Umbilical cord (tissue), 1 donor: ENCODE measurements at regions not wholly inside any gene's neighbourhood (a gene's known extent, or its start where the extent isn't known, plus 50 kb on each side); places are given as distances from the start of the nearest gene placed in this dataset.
A peak's percentile ranks its signal among the peaks of the same experiment; 100 is the strongest.

Source experiments
- DNase-seq: peaks from one replicate; pipeline ENCODE4 v3.0.0-alpha.2; 2015; ENCODE audit warnings: low spot score

DNA sequence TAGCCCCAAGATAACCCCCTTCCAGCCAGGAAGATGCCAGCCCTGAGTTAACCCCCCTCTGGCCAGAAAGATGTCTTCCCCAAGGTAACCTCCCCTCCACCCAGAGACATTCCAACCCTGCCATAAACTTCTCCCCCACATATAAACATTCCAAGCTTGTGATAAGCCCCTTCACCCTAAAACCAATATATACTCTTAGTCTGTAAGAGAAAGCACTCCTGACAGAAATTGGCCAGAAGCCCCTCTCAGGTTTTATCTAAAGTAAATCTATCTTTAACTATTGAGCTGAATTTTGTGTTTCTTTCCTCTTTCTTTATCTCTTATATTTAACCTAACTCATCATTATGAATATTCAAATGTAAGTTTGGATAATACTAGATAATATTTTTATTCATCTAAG is 1775.8 kb upstream of the MIR17HG start:
- DNase-seq, result no peak

DNA sequence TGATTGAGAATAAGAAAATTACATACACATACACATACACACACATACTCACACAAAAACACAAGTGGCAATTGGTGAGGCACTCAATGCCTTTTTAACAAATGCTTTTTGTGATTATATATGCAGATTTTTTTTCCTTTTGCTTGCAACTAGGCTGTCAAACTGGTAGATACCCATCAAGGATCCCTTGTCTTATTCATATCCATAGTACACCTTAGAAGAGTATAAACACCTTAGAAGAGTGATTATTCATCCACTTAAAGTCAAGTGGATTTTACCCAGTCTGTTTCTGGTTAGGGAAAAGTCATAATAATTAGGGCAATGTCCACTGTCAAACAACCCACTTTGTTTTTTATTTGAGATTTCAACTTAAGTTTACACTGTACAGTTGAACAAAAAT is 1773.4 kb upstream of the MIR17HG start:
- DNase-seq, result no peak

DNA sequence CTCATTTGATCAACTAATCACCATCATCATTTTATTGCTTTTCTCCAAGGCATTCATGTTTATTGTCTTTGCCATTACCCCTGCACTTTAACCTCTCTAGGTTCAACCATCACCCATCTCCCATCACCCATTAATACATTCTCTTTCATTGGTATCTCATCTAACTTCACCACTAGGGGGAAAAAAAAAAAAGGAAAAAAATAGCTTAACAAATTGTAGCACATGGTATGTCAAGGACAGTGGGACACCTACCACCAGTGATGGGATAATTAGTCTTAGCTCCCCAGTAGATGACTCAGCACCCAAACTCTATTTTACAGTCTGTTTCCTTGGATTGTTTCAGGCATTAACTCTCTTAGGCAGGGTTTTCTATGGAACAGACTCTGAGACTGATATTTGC is 1770.2 kb upstream of the MIR17HG start:
- no peak for DNase-seq

DNA sequence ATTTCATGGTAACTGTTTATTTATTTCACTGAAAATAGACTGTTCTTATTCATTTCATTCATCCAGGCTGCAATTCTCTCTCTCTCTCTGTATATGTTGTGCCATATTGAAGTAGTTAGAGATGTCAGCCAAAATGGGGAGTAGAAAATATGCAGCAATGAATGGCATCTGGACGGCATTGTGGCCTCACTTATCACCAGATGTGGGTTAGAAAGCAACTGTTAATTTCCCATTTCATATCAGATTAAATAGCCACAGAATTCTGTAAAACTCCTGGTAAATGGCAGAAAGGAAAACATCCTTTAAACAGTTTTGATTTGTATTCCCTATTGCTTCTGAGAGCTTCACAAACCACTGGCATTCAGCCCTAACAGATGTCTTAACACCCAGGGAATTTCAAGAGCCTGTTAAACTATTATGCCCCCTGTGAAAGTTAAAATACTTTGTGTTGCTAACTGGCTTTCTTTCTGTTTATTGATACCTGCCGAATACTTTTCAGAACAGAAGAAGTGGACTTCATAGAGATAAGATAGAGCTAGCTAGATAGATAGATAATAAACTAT is 1763.3 kb upstream of the MIR17HG start:
- no peak for DNase-seq

DNA sequence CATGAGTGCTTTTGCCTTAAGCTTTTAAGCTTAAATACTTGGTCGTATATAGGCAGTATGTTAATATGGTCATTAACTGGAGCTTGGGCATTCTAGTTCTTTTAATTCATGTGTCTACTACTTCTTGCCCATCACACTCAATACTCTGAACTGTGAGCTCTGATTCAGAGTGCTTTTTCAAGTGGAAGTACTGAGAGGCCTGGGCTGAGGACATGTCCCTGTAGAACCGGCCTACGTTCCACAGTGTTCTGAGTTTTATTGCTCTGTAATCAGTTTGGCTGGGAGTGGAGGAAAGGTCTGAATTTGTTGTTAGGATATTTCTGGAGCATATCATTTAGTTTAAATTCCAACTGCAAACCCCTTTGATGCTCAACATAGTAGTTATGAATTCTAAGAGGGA is 1744.8 kb upstream of the MIR17HG start:
- DNase-seq, result no peak

DNA sequence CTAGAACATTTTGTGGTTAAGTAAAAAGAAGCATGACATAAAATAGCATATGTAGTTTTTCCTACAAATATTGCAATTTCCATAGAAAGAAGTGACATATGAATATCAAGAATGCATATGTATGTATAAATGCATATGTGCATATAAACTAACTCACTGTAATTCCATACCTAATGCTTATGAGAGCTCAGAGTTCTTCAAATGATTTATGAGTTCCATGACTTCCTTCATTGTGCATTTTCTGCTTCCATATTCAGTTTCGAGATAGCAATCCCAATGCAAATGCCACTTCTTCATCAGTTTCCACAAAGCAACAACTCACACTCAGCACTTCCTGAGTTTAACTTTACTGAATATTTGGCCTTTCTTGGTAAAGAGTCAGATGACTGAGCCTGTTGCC is 1744.3 kb upstream of the MIR17HG start:
- no peak for DNase-seq

DNA sequence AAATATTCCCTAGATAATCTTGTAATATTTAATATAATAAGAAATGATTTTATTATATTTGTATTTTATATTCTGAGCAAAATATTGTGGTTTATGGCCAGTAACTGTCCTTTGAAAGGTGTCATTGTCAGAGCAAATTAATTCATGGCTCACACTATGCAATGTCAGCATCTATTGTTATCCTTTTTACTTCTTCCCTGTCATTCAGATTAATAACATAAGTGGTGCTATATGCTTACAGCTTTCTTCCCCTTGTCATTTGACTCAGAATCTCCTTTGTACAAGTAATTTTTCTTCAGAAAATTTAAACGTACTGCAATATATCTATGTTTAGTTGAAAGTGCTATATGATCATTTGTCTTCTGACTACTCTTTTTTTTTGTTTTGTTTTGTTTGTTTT is 1738.2 kb upstream of the MIR17HG start:
- no peak for DNase-seq

DNA sequence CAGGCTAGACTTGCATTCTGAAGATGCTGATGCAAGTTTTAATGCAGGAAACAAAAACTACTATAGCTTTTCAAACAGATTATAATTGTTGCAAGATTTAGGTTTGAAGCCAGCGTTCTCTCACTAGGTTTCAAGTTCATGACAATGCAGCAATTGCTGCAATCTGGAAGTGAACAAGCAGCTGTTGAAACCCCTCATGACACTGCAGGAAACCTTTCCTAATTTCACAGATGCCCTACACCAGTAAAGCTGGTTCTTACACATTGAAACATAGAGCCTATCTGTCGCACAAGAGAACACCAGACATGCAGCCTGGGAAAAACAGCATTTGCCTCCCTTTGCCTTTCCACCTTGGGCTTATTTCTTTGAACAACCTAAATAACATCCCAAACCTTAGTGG is 1737.2 kb upstream of the MIR17HG start:
- no peak for DNase-seq

DNA sequence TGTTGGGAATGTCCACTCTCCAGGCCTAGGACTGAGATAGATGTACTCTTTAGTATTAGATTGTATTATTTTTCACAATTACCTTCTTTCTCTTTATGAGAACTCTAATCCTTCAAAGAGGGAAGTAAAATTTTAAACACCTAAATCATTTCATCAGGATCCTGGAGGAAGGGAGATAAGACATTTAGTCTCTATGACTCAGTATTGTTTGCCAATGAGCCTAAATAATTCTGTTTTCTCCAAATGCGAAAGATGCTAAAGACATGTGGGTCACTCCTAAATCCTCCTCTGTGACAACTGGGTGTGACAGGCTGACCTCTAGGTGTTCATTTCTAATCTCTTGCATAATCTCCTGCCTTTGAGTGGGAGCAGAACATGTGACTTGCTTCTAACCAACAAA is 1736.6 kb upstream of the MIR17HG start:
- no peak for DNase-seq

DNA sequence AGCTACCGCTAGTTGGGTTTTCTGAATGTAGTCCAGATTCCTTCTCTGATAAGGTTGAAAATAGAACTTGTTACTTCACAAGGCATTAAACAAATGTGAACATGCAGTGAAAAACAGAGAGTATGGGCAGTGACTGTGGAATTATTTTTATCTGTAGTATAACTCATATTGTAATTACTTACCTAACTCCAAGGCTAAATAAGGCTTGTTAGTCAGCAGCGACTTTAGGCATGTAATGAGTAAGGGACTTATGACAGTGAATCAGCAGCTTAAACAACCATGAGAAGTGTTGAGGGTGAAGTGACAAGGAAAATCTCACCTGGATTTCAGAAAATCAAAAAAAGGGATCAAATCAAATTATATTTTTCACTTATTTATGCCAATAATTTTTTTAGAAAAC is 1719.5 kb upstream of the MIR17HG start:
- no peak for DNase-seq

DNA sequence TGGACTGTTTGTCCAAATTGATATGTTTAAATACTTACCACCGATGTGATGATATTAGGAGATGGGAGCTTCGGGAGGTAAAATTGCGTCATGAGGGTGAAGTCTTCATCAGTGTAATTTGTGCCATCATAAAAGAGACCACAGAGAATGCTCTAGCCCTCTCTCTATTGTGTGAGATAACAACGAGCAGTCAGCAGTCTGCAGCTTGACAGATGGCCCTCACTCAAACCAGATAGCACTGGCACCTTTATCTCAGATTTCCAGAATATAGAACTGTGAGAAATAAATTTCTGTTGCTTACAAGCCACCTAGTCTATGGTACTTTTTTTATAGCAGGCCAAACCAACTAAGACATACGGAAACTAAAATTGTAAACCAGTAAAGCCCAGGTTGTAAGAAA is 1718.9 kb upstream of the MIR17HG start:
- no peak for DNase-seq

DNA sequence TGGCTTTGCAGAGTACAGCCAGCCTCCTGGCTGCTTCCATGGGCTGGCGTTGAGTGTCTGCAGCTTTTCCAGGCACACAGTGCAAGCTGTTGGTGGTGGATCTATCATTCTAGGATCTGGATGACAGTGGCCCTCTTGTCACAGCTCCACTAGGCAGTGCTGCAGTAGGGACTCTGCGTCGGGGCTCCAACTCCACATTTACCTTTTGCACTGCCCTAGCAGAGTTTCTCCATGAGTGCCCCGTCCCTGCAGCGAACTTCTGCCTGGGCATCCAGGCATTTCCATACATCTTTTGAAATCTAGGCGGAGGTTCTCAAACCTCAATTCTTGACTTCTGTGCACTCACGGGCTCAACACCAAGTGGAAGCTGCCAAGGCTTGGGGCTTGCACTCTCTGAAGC is 1697.3 kb upstream of the MIR17HG start:
- DNase-seq, result no peak

DNA sequence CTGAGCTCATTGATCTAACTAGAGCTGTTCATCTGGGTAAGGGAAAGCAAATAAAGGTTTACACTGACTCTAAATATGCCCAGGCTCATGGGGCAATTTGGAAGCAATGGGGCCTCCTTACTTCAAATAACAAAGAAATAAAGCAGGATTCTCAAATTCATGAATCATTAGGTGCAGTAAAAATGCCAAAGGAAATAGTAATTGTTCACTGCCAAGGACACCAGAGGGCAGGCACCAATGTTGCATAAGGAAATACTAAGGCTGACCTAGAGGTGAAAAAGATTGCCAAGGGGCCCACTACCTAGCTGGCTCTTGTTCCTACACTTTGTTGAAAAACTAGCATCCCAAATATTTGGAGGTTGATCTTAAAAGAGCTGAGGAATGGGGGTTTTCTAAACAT is 1686.7 kb upstream of the MIR17HG start:
- no peak for DNase-seq

DNA sequence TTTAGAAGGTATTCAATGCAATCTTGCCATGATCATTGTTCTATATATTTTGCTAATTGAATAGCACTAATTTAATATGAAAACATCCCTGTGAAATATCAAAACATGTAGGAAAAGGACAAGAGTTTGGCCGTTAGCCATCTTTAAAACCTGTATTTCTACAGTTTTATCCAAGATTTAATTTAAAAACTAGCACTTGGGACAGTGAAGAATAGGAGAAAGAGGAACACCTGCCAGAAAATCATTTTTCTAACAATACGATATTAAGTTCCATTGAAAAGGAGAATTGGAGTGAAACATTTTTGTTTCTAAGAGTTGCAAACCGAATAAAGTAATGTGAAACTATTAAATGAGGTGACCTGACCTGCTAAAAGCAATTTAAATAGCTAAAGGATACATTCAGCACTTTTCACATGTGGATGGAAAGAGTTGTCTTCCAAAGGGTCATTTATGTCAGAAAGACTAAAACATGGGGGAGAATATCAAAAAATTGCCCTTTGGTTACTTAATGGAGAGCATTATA is 1673.6 kb upstream of the MIR17HG start:
- no peak for DNase-seq

DNA sequence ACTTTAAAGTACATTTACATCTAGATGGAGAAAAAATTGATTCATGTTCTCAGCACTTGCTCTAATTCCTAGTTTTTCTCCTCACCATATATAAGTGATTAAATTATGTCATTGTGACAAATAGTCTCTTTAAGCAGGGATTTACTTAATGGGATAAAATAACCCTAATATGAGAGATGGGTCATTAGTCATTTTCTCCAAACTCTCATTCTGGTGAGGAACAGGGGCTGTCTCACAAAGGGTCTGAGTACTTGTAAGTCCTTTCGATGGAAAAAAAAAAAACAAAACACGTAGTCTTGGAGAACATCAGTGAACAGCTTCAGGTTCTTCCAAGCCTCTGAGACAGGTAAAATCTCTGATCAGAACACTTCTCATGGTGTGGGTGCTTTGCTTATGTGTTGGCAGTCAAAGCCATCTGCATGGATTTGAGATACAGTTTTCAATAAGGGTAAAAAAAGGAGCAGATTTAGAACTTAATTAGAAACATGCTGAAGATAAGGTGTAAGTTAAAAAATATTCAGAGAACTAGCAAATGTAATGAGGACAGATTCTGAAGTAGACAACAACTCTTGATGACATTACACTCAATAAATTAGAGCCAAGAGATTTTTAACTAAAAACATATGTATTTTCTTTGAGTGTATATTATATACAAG is 1668.9 kb upstream of the MIR17HG start:
- no peak for DNase-seq

DNA sequence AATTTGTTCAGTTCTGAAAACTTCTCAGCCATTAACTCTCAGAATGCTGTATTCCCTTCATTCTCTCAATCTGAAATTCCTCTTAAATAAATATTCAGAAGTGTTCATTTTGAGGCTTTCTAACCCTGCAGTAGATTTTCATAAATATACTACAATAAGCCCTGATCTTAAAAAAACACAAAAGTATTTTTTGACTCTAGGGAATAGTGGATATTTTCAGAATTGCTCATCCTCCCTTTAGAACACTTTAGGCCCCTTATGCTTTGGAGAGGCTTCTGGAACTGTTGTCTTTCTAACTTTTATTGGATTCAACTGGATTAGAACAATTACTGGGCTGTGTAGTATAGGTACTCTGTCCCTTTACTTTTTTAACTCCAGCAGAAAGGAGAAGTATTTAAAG is 1662.6 kb upstream of the MIR17HG start:
- DNase-seq, result no peak

DNA sequence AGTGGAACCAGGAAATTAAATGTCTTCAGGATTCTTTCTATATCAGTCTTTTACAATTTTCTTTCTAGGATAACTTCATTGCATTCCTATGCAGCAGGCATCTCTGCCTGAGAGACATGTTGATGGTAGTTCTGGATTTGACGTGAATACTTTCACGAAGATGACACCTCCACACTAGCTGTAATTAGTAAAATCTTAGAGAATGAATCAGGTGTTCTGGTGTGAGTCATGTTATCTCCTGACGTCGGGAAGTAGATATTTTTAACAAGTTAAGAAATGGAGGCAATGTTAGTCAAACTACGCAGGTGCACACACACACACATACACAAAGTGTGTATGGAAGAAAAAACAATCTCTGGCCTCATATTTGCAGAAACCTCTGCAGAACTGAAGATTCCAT is 1661.3 kb upstream of the MIR17HG start:
- no peak for DNase-seq

DNA sequence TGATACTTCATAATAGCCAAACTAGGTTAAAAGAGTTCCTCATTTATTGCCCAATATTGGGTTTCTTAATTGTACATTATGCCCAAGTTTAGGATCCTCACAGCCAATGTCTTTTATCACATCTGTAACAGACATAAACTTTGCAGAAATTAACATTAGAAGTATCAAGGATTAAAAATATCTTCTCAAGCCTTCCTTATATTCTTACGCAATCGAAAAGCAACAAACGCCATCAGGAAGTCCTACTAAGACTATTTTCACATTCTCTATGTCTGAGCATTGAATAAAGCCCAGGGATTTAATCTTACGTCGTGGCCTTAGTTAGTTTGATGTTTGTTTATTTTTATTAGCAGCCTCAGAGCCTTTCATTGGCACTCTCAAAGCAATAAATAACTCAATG is 1660.4 kb upstream of the MIR17HG start:
- no peak for DNase-seq

DNA sequence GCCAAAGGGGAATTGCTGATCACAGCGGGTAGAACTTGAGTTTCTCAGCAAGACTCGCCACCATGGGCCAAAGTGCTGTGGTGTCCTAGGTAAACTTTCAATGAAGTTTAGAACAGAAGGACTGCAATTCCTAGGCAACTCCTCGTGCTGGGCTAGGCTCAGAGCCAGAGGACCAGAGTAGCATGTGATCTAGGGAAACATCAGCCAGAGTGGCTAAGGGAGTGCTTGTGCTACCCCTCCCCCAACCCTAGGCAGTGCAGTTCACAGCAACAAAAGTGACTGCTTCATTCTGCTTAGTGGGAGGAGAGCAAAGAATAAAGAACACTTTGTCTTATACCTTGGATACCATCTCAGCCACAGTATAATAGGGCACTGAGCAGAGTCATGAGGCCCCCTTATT is 1658.6 kb upstream of the MIR17HG start:
- DNase-seq, result no peak

DNA sequence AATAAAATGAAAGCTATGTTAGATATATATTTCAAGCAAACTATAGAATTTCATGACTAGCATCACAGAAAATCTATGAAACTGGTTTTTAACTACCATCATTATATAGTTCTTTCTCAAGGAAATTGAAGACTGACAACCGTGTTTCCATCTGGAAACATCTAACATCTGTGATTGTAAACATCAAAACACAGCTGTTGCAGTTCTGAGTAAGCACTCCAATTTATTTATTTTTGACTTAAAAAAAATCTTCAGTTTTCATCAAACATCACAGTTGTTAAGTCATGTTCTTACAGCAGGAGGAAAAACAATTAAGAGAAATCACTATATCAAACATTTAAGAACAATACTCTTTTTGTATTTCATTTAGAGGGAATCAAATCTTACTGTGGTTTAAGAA is 1653.0 kb upstream of the MIR17HG start:
- DNase-seq, result no peak

DNA sequence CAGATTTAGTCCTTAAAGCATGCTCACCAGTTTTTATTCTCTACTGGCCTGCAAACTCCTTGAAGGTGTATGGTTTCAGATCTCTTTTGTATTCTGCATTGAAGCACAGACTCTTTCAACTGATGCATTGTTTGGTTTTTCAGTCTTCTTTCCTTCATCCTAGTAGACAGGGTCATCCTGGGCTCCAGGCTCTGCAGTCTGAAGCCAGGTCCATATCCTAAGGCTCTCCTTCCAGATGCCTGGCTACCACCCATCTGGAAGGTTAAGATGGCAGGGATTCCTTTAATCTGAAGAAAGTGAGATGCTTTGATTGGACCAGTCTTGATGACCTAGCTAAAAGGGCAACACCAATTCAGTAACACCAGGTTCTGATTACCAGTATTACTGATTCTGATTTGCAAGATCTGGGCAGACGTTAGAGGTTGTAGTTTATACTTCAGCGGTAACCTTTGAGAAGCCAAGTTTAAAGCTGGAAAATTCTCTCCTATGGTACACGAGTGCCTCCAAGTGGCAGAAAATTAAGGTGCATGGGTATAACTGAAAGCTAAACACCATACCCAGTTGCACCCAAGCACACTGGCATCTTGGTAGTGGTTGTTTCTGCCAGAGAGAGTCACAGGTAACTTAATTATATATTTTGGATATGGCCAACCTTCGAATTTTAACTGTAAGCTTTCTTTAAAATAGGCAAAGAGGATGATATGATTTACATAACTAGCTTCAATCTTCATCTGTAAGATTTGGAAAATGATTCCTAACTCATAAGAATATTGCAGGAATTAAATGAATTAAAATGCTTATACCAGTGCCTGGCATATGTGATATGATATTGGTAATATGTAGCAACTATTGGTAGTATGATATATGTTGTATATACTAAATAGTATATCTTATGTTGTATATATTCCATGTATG is 1651.9 kb upstream of the MIR17HG start:
- DNase-seq, result peak; percentile 57

DNA sequence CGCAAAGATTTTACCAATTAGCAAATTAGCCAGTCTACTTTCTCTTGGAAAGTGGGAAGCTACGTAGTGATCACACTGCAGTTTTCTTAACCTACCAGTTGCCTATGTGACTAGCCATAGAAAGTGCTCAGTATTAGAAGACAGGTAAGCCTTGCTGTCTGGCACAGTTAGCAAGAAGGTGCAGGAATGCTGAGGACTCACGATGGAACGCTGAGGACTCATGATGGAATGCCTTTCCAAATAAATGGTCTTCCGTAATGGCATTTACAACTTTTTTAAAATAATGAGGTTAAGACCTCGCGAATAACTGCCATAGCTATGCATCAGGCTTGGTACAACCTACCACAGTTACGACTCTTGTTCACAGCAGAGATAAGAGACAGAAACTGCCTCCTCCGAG is 1645.6 kb upstream of the MIR17HG start:
- no peak for DNase-seq

DNA sequence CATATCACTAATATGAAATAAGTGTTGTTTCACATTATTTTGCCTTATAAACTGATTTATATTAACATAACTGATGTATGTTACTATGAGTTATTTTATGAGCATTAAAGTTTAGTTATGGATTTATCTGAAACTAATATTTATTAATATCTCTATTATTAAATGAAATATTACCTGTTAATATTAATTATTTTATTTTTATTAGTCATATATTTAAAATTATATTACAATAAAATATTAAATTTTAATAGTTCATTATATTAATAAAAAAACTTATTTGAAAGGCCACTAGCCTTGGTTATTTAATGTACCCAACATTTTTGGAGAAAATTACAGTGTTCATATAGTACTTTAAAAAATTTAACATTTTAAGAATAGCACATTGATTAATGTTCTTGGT is 1643.4 kb upstream of the MIR17HG start:
- DNase-seq, result no peak
